ENCODE measurements at regions not wholly inside any gene's neighbourhood (a gene's known extent, or its start where the extent isn't known, plus 50 kb on each side); places are given as distances from the start of the nearest gene placed in this dataset.
A peak's percentile ranks its signal among the peaks of the same experiment; 100 is the strongest.
"Not testable (repeated sequence)": the region's sequence is repeated elsewhere in the genome, so short reads cannot be mapped to it uniquely, and the experiment has no call there.

GRCh38 chr1:207196135-207196534 lies 92.1 kb downstream of the C4BPA start:
- DNase-seq, result not testable (repeated sequence)

- not testable (repeated sequence) for DNase-seq
These were observed 97.5 kb downstream of the C4BPA start for GRCh38 chr1:207201534-207201933.

GRCh38 chr1:207202480-207202879 lies 98.4 kb downstream of the C4BPA start:
- no peak for DNase-seq

- DNase-seq, result no peak
These were observed 99.5 kb downstream of the C4BPA start for GRCh38 chr1:207203541-207203940.

- DNase-seq, result no peak
These were observed 101.6 kb downstream of the C4BPA start for GRCh38 chr1:207205614-207206061.

- not testable (repeated sequence) for DNase-seq
These were observed 104.7 kb downstream of the C4BPA start for GRCh38 chr1:207208691-207209090.

- DNase-seq, result no peak
These were observed 107.0 kb upstream of the CD55 start for GRCh38 chr1:207214453-207214852.

GRCh38 chr1:207217778-207218511 lies 103.5 kb upstream of the CD55 start:
- no peak for DNase-seq

GRCh38 chr1:207218512-207219362 lies 102.7 kb upstream of the CD55 start:
- no peak for DNase-seq

GRCh38 chr1:207219979-207220889 lies 101.2 kb upstream of the CD55 start:
- no peak for DNase-seq

GRCh38 chr1:207221934-207222351 lies 99.5 kb upstream of the CD55 start:
- peak; percentile 23 for DNase-seq

- peak; percentile 90 for DNase-seq
These were observed 98.3 kb upstream of the CD55 start for GRCh38 chr1:207223162-207223561.

- no peak for DNase-seq
These were observed 96.8 kb upstream of the CD55 start for GRCh38 chr1:207224666-207225065.

GRCh38 chr1:207227131-207227630 lies 94.3 kb upstream of the CD55 start:
- no peak for DNase-seq

GRCh38 chr1:207228987-207229386 lies 92.5 kb upstream of the CD55 start:
- no peak for DNase-seq

GRCh38 chr1:207230441-207230840 lies 91.0 kb upstream of the CD55 start:
- no peak for DNase-seq

GRCh38 chr1:207234690-207235089 lies 86.8 kb upstream of the CD55 start:
- no peak for DNase-seq

GRCh38 chr1:207239874-207240273 lies 81.6 kb upstream of the CD55 start:
- no peak for DNase-seq

- peak; percentile 19 for DNase-seq
These were observed 81.0 kb upstream of the CD55 start for GRCh38 chr1:207240325-207241101.

- no peak for DNase-seq
These were observed 80.1 kb upstream of the CD55 start for GRCh38 chr1:207241164-207241934.

All from DMS53 (cell line).